Suprapubic skin (tissue), 4 donors: ENCODE measurements at regions not wholly inside any gene's neighbourhood (a gene's known extent, or its start where the extent isn't known, plus 50 kb on each side); places are given as distances from the start of the nearest gene placed in this dataset.
A peak's percentile ranks its signal among the peaks of the same experiment; 100 is the strongest.
"Not testable (repeated sequence)": the region's sequence is repeated elsewhere in the genome, so short reads cannot be mapped to it uniquely, and the experiment has no call there.

ENCODE experiments used
- DNase-seq, 2 donors: peaks; one replicate each; pipeline ENCODE4 v3.0.0-alpha.2; 2019; ENCODE audit warnings: low spot score in 2 of 2
- H3K27ac ChIP-seq: fragments of 200-600 bp; sonication (generic); one replicate; pipeline ENCODE4 v1.5.1; 2019
- H3K27me3 ChIP-seq: fragments of 200-600 bp; sonication (generic); one replicate; pipeline ENCODE4 v1.5.1; 2019
- H3K36me3 ChIP-seq: fragments of 200-600 bp; sonication (generic); one replicate; pipeline ENCODE4 v1.5.1; 2019
- H3K4me1 ChIP-seq: fragments of 200-600 bp; sonication (generic); one replicate; pipeline ENCODE4 v1.5.1; 2019
- H3K4me3 ChIP-seq: fragments of 200-600 bp; sonication (generic); one replicate; pipeline ENCODE4 v1.5.1; 2019; ENCODE audit warnings: mild to moderate bottlenecking
- H3K9me3 ChIP-seq: fragments of 200-600 bp; sonication (generic); one replicate; pipeline ENCODE4 v1.5.1; 2019
- EP300 ChIP-seq: sonication (generic); formaldehyde crosslinking; IDR thresholded peaks from one replicate; pipeline ENCODE4 v1.6.1; 2017; ENCODE audit warnings: antibody characterized with exemption
- POLR2A ChIP-seq, 2 donors: fragments of 450-650 bp; IDR thresholded peaks; one replicate each; pipeline ENCODE4 v1.6.1; 2017; ENCODE audit warnings: antibody characterized with exemption in 2 of 2, mild to moderate bottlenecking in 2 of 2, moderate library complexity in 2 of 2
- POLR2AphosphoS5 ChIP-seq, 3 donors: sonication (generic); formaldehyde crosslinking; IDR thresholded peaks; one replicate each; pipeline ENCODE4 v1.6.1; 2017; ENCODE audit warnings: antibody characterized with exemption in 3 of 3
- WGBS: methylation state at CpG from one replicate; pipeline ENCODE4 v1.1.5; 2018; 5-methylcytosine and 5-hydroxymethylcytosine counted together
- TF ChIP-seq, protein P1 (sequence below), 2 donors: fragments of 200-600 bp in 1 of 2; fragments of 450-650 bp in 1 of 2; sonication (generic) in 1 of 2; IDR thresholded peaks; one replicate each; pipeline ENCODE4 v1.5.1; 2016 to 2019; ENCODE audit warnings: antibody characterized with exemption in 2 of 2, mild to moderate bottlenecking in 1 of 2, moderate library complexity in 1 of 2

DNA sequence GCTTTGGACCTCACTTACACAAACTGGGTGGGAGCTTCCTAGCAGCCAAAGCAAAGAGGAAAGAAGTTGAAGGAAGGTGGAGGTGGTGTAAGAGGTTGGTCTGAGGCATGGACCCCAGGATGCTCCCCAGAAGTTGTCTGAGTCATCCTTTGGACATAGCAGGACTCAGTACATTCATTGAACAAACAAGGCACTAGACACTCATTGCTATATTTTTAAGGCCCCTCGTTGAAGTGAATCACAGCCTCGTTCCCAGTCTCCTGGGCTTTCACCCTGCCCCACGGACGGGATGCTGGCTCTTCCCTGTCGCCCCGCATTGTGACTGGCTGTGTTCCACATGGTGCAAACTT lies 95.9 kb upstream of the FGF3 start:
- Histone ChIP-seq H3K36me3 (no peaks in the 10 kb centered on the region), H3K4me1 (peaks cover 30% of the 10 kb centered on the region), H3K4me3 (no peak overlapping the region), H3K27ac (no peak overlapping the region), H3K27me3 (peaks cover 20% of the 10 kb centered on the region), H3K9me3 (no peaks in the 10 kb centered on the region)
- 32% methylated on average over 4 of the region's 6 CpGs for WGBS
- no peak for DNase-seq
- TF ChIP-seq, protein P1, sequence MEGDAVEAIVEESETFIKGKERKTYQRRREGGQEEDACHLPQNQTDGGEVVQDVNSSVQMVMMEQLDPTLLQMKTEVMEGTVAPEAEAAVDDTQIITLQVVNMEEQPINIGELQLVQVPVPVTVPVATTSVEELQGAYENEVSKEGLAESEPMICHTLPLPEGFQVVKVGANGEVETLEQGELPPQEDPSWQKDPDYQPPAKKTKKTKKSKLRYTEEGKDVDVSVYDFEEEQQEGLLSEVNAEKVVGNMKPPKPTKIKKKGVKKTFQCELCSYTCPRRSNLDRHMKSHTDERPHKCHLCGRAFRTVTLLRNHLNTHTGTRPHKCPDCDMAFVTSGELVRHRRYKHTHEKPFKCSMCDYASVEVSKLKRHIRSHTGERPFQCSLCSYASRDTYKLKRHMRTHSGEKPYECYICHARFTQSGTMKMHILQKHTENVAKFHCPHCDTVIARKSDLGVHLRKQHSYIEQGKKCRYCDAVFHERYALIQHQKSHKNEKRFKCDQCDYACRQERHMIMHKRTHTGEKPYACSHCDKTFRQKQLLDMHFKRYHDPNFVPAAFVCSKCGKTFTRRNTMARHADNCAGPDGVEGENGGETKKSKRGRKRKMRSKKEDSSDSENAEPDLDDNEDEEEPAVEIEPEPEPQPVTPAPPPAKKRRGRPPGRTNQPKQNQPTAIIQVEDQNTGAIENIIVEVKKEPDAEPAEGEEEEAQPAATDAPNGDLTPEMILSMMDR (IDR thresholded peaks at IDR 0.05): no peak
- no peak for TF ChIP-seq POLR2A (IDR thresholded peaks at IDR 0.05)
- TF ChIP-seq EP300: no peak
- TF ChIP-seq POLR2AphosphoS5 (IDR thresholded peaks at IDR 0.05): no peak

DNA sequence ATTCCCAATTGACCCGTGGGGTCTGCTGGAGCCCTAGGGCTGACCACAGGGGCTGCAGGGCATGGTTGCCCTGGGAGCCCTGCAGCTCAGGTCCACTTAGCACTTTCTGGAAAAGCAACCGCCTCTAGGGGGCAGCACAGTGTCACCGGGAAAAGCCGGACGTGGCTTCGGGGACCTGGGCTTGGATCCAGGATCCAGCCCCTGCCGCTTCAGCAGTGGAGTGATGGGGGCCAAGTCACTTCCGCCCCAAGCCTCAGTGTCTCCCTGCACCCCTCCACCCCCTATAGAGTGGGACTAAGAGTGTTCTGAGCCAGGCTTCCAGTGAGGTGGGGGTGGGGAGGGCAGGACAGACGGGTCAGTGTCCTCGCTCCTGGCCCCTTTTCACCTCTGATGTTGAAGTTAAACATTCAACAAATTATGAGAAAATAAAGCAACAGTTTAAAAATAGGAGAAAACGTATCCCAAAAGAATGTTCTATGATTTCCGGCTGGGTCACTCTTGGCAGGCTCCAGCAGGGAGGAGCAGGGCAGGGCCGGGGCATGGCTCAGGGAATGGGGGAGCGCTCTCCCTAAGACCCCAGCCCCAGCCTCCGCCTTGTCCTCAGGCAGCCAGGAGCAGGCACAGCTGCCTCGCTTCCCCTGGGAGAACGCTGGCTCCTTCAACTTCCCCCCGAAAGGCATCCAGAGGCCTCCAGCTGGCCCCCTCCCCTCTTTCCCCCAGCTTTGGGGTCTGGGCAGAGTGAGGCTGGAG lies 96.5 kb upstream of the FGF3 start:
- TF ChIP-seq EP300 (no peak), POLR2AphosphoS5 (IDR thresholded peaks at IDR 0.05) (no peak)
- TF ChIP-seq, protein P1 (IDR thresholded peaks at IDR 0.05): peak; percentile 38 to 77
- Histone ChIP-seq H3K4me3 (peak overlapping the region; percentile 15), H3K27ac (peak overlapping the region; percentile 35), H3K27me3 (peaks cover 20% of the 10 kb centered on the region), H3K9me3 (no peaks in the 10 kb centered on the region), H3K4me1 (peaks cover 30% of the 10 kb centered on the region), H3K36me3 (no peaks in the 10 kb centered on the region)
- peak; percentile 78 to 89 for DNase-seq
- 11% methylated on average over 15 of the region's 18 CpGs for WGBS

DNA sequence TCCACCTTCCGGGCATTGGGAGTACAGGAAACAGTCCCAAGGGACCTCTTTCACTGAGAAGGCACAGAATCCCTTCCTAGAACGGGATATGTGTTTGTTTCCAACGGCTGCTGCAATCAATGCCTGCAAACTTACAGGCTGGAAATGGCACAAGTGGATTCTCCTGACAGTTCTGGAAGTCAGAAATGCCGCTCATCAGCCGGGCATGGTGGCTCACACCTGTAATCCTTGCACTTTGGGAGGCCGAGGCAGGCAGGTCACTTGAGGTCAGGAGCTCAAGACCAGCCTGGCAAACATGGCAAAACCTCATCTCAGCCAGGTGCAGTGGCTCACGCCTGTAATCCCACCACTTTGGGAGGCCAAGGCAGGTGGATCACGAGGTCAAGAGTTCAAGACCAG lies 97.0 kb upstream of the FGF3 start:
- H3K36me3 ChIP-seq, H3K9me3 ChIP-seq: not testable (repeated sequence)
- Histone ChIP-seq H3K27me3 (peaks cover 20% of the 10 kb centered on the region), H3K27ac (peak overlapping the region; percentile 35), H3K4me3 (peak overlapping the region; percentile 15), H3K4me1 (peaks cover 30% of the 10 kb centered on the region)
- WGBS: 72% methylated on average over 7 of the region's 8 CpGs
- DNase-seq: peak; percentile 36 to 44

DNA sequence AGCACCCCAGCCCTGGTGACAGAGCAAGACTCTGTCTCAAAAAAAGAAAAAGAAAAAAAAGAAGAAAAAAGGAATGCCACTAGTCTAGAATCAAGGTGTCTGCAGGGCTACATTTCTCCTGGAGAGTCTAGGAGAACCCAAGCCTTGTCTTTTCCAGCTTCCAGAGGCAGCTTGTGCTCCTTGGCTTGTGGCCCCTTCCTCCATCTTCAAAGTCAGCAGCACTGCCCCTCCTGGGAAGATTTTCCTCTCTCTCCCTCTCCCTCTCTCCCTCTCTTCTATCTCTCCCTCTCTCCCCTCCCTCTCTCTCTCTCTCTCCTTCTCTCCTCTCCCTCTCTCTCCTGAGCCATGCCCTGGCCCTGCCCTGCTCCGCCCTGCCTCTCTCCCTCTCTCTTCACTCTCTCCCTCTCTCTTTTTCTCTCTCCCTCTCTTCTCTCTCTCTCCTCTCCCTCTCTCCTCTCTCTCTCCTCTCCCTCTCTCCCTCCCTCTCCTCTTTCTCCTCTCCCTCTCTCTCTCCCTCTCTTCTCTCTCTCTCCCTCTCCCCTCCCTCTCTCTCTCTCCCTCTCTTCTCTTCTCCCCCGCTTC lies 97.7 kb upstream of the FGF3 start:
- Histone ChIP-seq H3K27ac (no peak overlapping the region), H3K4me3 (no peak overlapping the region), H3K9me3 (no peaks in the 10 kb centered on the region), H3K27me3 (peaks cover 22% of the 10 kb centered on the region), H3K36me3 (no peaks in the 10 kb centered on the region), H3K4me1 (peaks cover 30% of the 10 kb centered on the region)
- 90% methylated on average over 2 of the region's 2 CpGs for WGBS
- TF ChIP-seq, protein P1 (IDR thresholded peaks at IDR 0.05): no peak
- TF ChIP-seq POLR2A (IDR thresholded peaks at IDR 0.05): no peak
- TF ChIP-seq POLR2AphosphoS5 (IDR thresholded peaks at IDR 0.05): no peak
- no peak for TF ChIP-seq EP300
- peak in 1 of 2 donors; percentile 6 for DNase-seq

DNA sequence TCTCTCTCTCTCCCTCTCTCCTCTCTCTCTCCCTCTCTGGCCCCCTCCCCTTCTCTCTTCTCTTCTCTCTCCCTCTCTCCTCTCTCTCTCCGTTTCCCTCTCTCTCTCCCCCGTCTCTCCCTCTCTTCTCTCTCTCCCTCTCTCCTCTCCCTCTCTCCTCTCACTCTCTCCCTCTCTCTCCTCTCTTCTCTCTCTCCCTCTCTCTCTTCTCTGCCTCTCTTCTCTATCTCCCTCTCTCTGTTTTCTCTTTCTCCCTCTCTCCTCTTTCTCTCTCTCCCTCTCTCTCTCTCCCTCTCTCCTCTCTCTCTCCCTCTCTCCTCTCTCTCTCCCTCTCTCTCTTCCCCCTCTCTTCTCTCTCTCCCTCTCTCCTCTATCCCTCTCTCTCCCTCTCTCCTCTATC lies 98.3 kb upstream of the FGF3 start:
- TF ChIP-seq, protein P1 (IDR thresholded peaks at IDR 0.05): no peak
- no peak for TF ChIP-seq POLR2AphosphoS5 (IDR thresholded peaks at IDR 0.05)
- H3K36me3 ChIP-seq: no peaks in the 10 kb centered on the region
- H3K4me1 ChIP-seq: peaks cover 30% of the 10 kb centered on the region
- no peak overlapping the region for H3K27ac ChIP-seq
- 83% methylated on average over 2 of the region's 2 CpGs for WGBS
- H3K27me3 ChIP-seq: peaks cover 28% of the 10 kb centered on the region
- DNase-seq: no peak
- no peaks in the 10 kb centered on the region for H3K9me3 ChIP-seq
- no peak overlapping the region for H3K4me3 ChIP-seq
